ENCODE measurements at regions not wholly inside any gene's neighbourhood (a gene's known extent, or its start where the extent isn't known, plus 50 kb on each side); places are given as distances from the start of the nearest gene placed in this dataset.

DNA sequence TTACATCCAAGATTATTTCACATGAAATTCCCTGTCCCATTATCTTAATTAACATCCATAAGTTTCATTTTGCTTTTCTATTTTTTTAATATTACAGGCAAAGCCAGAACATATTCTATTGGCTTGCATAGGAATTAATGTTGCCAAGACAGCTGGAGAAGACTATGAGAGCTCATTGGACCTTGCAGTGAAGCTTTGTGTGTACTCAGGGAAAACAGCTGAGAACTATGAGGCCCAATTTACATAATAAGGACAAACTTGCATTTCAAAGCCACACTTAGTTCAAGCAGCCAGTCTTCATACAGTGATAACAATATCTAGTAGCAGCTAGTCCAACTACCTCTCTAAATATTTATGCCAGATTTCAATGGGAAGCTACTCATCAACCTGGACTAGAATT is 134.4 kb downstream of the DDX53 start:
- ChIA-PET RAD21 (ENCODE audit: low non-redundant PET in 1 of 2, low total read pairs in 2 of 2, uncharacterized antibody in 2 of 2, unreplicated experiment in 2 of 2) (no interaction called here), POLR2A (no interaction called here), CTCF (no interaction called here)
- Histone ChIP-seq H3K4me3 (replicated peaks in 1 of 2; ENCODE audit: low read depth in 1 of 2, low read length in 2 of 2) (no peak overlapping the region), H3K79me2 (ENCODE audit: insufficient read depth, low read length) (no peaks in the 10 kb centered on the region), H3K27ac (ENCODE audit: low read depth, low read length) (no peak overlapping the region), H2AFZ (ENCODE audit: low read depth, low read length, poor library complexity, severe bottlenecking) (no peak overlapping the region), H3K9me3 (ENCODE audit: control insufficient read depth in 1 of 2, insufficient read depth in 1 of 2, low read depth in 1 of 2, low read length in 2 of 2) (no peaks in the 10 kb centered on the region), H4K20me1 (ENCODE audit: insufficient read depth) (no peaks in the 10 kb centered on the region), H3K27me3 (ENCODE audit: insufficient read depth, low read length) (no peaks in the 10 kb centered on the region), H3K36me3 (ENCODE audit: control insufficient read depth in 1 of 2, insufficient read depth in 2 of 2, low read length in 2 of 2) (no peaks in the 10 kb centered on the region), H3K9ac (ENCODE audit: low read length) (no peak overlapping the region), H3K4me2 (ENCODE audit: low read length) (no peak overlapping the region), H3K4me1 (ENCODE audit: control insufficient read depth in 1 of 2, insufficient read depth in 2 of 2, low read length in 2 of 2) (no peaks in the 10 kb centered on the region), H3K9me2 (ENCODE audit: insufficient read depth) (no peaks in the 10 kb centered on the region)
- TF ChIP-seq ZFX (IDR thresholded peaks at IDR 0.05): no peak
- no peak for TF ChIP-seq EGR1 (IDR thresholded peaks at IDR 0.05; ENCODE audit: low read depth)
- no peak for TF ChIP-seq RAD21 (IDR thresholded peaks at IDR 0.05; ENCODE audit: low read depth)
- no peak for TF ChIP-seq POLR2A (IDR thresholded peaks at IDR 0.05; ENCODE audit: borderline replicate concordance, extremely low read depth, insufficient read depth, insufficient read length)
- TF ChIP-seq EZH2phosphoT487 (IDR thresholded peaks at IDR 0.05; ENCODE audit: borderline replicate concordance): no peak
- TF ChIP-seq, protein P1, sequence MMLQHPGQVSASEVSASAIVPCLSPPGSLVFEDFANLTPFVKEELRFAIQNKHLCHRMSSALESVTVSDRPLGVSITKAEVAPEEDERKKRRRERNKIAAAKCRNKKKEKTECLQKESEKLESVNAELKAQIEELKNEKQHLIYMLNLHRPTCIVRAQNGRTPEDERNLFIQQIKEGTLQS (IDR thresholded peaks at IDR 0.05): no peak
- no peak for TF ChIP-seq YY1 (IDR thresholded peaks at IDR 0.05; ENCODE audit: extremely low read depth, insufficient replicate concordance, low read depth, low read length)
- TF ChIP-seq EZH2 (IDR thresholded peaks at IDR 0.05): no peak
- TF ChIP-seq SP1 (IDR thresholded peaks at IDR 0.05; ENCODE audit: low read depth): no peak
- TF ChIP-seq REST (IDR thresholded peaks at IDR 0.05; ENCODE audit: low read depth): no peak
- ATAC-seq (no peak), DNase-seq (ENCODE audit: low read depth, low spot score) (no peak)
- intact Hi-C loops (cut with micrococcal nuclease): no loop called here
- BruUV-seq (replicated peaks): no TSS peak
